LNCaP clone FGC (cell line): ENCODE measurements at regions not wholly inside any gene's neighbourhood (a gene's known extent, or its start where the extent isn't known, plus 50 kb on each side); places are given as distances from the start of the nearest gene placed in this dataset.

Experiments used
- DNase-seq: peaks from one replicate; pipeline ENCODE4 v3.0.0-alpha.2; 2011; ENCODE audit warnings: low read depth
- H3K4me3 ChIP-seq: 2 replicates; pipeline ENCODE4 v1.5.1; 2011; ENCODE audit warnings: mild to moderate bottlenecking, low read depth, low read length, control low read depth
- CTCF ChIP-seq: IDR thresholded peaks from 2 replicates; pipeline ENCODE4 v1.5.1; 2012; ENCODE audit warnings: mild to moderate bottlenecking; ENCODE audit not compliant: control insufficient read depth, insufficient read depth; ENCODE audit errors: extremely low read depth

- TF ChIP-seq CTCF: no peak
- no peak overlapping the region for H3K4me3 ChIP-seq
- no peak for DNase-seq
Observed at GRCh38 chr21:14722841-14723483, 176.8 kb upstream of the SAMSN1 start.

- H3K4me3 ChIP-seq: no peak overlapping the region
- no peak for TF ChIP-seq CTCF
Observed at GRCh38 chr21:14720237-14720636, 174.1 kb upstream of the SAMSN1 start.

GRCh38 chr21:14718951-14719350 is 172.8 kb upstream of the SAMSN1 start:
- DNase-seq: no peak
- TF ChIP-seq CTCF: no peak
- H3K4me3 ChIP-seq: no peak overlapping the region

More at GRCh38 chr21:14720237-14720636, 174.1 kb upstream of the SAMSN1 start:
- DNase-seq: no peak

GRCh38 chr21:14716761-14717396 is 170.8 kb upstream of the SAMSN1 start:
- no peak overlapping the region for H3K4me3 ChIP-seq
- no peak for TF ChIP-seq CTCF
- DNase-seq: no peak

GRCh38 chr21:14713109-14713508 is 167.0 kb upstream of the SAMSN1 start:
- H3K4me3 ChIP-seq: no peak overlapping the region
- DNase-seq: no peak
- no peak for TF ChIP-seq CTCF

- TF ChIP-seq CTCF: no peak
- no peak for DNase-seq
Observed at GRCh38 chr21:14712121-14712715, 166.1 kb upstream of the SAMSN1 start.

More at GRCh38 chr21:14712121-14712715, 166.1 kb upstream of the SAMSN1 start:
- no peak overlapping the region for H3K4me3 ChIP-seq
